GM23338 (cell line): ENCODE measurements at regions not wholly inside any gene's neighbourhood (a gene's known extent, or its start where the extent isn't known, plus 50 kb on each side); places are given as distances from the start of the nearest gene placed in this dataset.

Source experiments
- ATAC-seq: fragments of 200-7000 bp; cut with Tn5 transposase; 3 replicates; pipeline ENCODE4 v1.9.1; 2020
- DNase-seq: peaks from one replicate; pipeline ENCODE4 v3.0.0-alpha.2; 2015; ENCODE audit warnings: low spot score
- H2AFZ ChIP-seq: fragments of 200-600 bp; sonication (generic); 2 replicates; pipeline ENCODE4 v1.8.0; 2016; ENCODE audit warnings: antibody characterized with exemption, mild to moderate bottlenecking, moderate library complexity
- H3F3A ChIP-seq: fragments of 200-600 bp; sonication (generic); replicated peaks from 2 replicates; pipeline ENCODE4 v1.8.0; 2017; ENCODE audit warnings: antibody characterized with exemption, mixed run types, low read depth
- H3K27ac ChIP-seq: fragments of 200-600 bp; sonication (generic); 2 replicates; pipeline ENCODE4 v1.6.1; 2016; ENCODE audit warnings: low read depth
- H3K27me3 ChIP-seq: fragments of 200-600 bp; sonication (generic); 2 replicates; pipeline ENCODE4 v1.8.0; 2016; ENCODE audit warnings: mild to moderate bottlenecking, mixed run types, moderate library complexity; ENCODE audit not compliant: insufficient read depth
- H3K36me3 ChIP-seq: fragments of 200-600 bp; sonication (generic); 2 replicates; pipeline ENCODE4 v1.8.0; 2016; ENCODE audit warnings: mild to moderate bottlenecking; ENCODE audit not compliant: insufficient read depth
- H3K4me1 ChIP-seq: fragments of 200-600 bp; sonication (generic); 2 replicates; pipeline ENCODE4 v1.8.0; 2016; ENCODE audit warnings: mild to moderate bottlenecking, moderate library complexity; ENCODE audit not compliant: insufficient read depth
- H3K4me2 ChIP-seq: fragments of 200-600 bp; sonication (generic); 2 replicates; pipeline ENCODE4 v1.7.1; 2017; ENCODE audit warnings: mixed run types
- H3K4me3 ChIP-seq: fragments of 200-600 bp; sonication (generic); 2 replicates; pipeline ENCODE4 v1.6.1; 2016; ENCODE audit warnings: mixed run types
- H3K79me2 ChIP-seq: fragments of 200-600 bp; sonication (generic); replicated peaks from 2 replicates; pipeline ENCODE4 v1.8.0; 2017; ENCODE audit warnings: mild to moderate bottlenecking; ENCODE audit not compliant: insufficient read depth
- H3K9me2 ChIP-seq: fragments of 200-600 bp; sonication (generic); 2 replicates; pipeline ENCODE4 v1.8.0; 2017; ENCODE audit not compliant: insufficient read depth
- H4K20me1 ChIP-seq: fragments of 200-600 bp; sonication (generic); replicated peaks from 2 replicates; pipeline ENCODE4 v1.8.0; 2017; ENCODE audit warnings: mild to moderate bottlenecking; ENCODE audit not compliant: insufficient read depth
- H3K27ac Mint-ChIP-seq: 2 replicates; pipeline ENCODE4 v1.8.0; 2020; ENCODE audit warnings: inconsistent platforms, mild to moderate bottlenecking, moderate library complexity, mixed read lengths
- H3K27me3 Mint-ChIP-seq: 3 replicates; pipeline ENCODE4 v1.8.0; 2022; ENCODE audit warnings: low read depth, mild to moderate bottlenecking, moderate library complexity, mixed read lengths, inconsistent platforms; ENCODE audit not compliant: insufficient read depth, poor library complexity
- H3K36me3 Mint-ChIP-seq: 3 replicates; pipeline ENCODE4 v1.8.0; 2021; ENCODE audit warnings: low read depth, mild to moderate bottlenecking, inconsistent platforms, moderate library complexity, mixed read lengths
- H3K4me1 Mint-ChIP-seq: 3 replicates; pipeline ENCODE4 v1.8.0; 2020; ENCODE audit warnings: mild to moderate bottlenecking, inconsistent platforms, mixed read lengths
- H3K4me3 Mint-ChIP-seq: 3 replicates; pipeline ENCODE4 v1.8.0; 2021; ENCODE audit warnings: moderate library complexity, mild to moderate bottlenecking, inconsistent platforms, mixed read lengths
- H3K9me3 Mint-ChIP-seq: 3 replicates; pipeline ENCODE4 v1.8.0; 2020; ENCODE audit warnings: moderate library complexity, mild to moderate bottlenecking, inconsistent platforms, mixed read lengths
- CREB1 ChIP-seq: fragments of 250-450 bp; sonication (Bioruptor Pico); IDR thresholded peaks from 2 replicates; pipeline ENCODE4 v1.5.0; 2020; ENCODE audit warnings: low read depth, mild to moderate bottlenecking, moderate library complexity
- CTCF ChIP-seq, 2 experiments: fragments of 200-600 bp in 1 of 2; sonication (generic) in 1 of 2; conservative IDR thresholded peaks; 2 replicates each; pipeline versions ENCODE4 v1.5.1 to v1.6.1; 2016 to 2017; ENCODE audit warnings: antibody characterized with exemption in 2 of 2, low read depth in 2 of 2, mild to moderate bottlenecking in 2 of 2, moderate library complexity in 1 of 2
- ETS1 ChIP-seq: IDR thresholded peaks from 2 replicates; pipeline ENCODE4 v1.6.1; 2016; ENCODE audit warnings: antibody characterized with exemption
- EZH2 ChIP-seq: fragments of 200-600 bp; sonication (generic); IDR thresholded peaks from one replicate; pipeline ENCODE4 v1.8.0; 2017; ENCODE audit warnings: antibody characterized with exemption, mild to moderate bottlenecking, low read depth; ENCODE audit not compliant: unreplicated experiment
- EZH2phosphoT487 ChIP-seq: fragments of 200-600 bp; sonication (generic); IDR thresholded peaks from one replicate; pipeline ENCODE4 v1.8.1; 2018; ENCODE audit warnings: antibody characterized with exemption; ENCODE audit not compliant: unreplicated experiment
- JUNB ChIP-seq: IDR thresholded peaks from one replicate; pipeline ENCODE4 v1.6.1; 2016; ENCODE audit warnings: antibody characterized with exemption; ENCODE audit not compliant: unreplicated experiment
- NANOG ChIP-seq: IDR thresholded peaks from 2 replicates; pipeline ENCODE4 v1.6.1; 2016; ENCODE audit warnings: antibody characterized with exemption, borderline replicate concordance
- POLR2AphosphoS5 ChIP-seq: IDR thresholded peaks from 2 replicates; pipeline ENCODE4 v1.6.1; 2016; ENCODE audit warnings: antibody characterized with exemption, low read depth
- STAT1 ChIP-seq: IDR thresholded peaks from one replicate; pipeline ENCODE4 v1.6.1; 2016; ENCODE audit warnings: antibody characterized with exemption; ENCODE audit not compliant: unreplicated experiment
- ZNF114 ChIP-seq: fragments of 250-450 bp; sonication (Bioruptor Pico); IDR thresholded peaks from 2 replicates; pipeline ENCODE4 v1.5.0; 2020; ENCODE audit warnings: mild to moderate bottlenecking, moderate library complexity
- ZNF331 ChIP-seq: fragments of 250-450 bp; sonication (Bioruptor Pico); IDR thresholded peaks from 2 replicates; pipeline ENCODE4 v1.5.0; 2020; ENCODE audit warnings: low read depth, mild to moderate bottlenecking, moderate library complexity
- ZNF462 ChIP-seq: fragments of 250-450 bp; sonication (Bioruptor Pico); IDR thresholded peaks from 2 replicates; pipeline ENCODE4 v1.5.0; 2020; ENCODE audit warnings: mild to moderate bottlenecking, moderate library complexity
- TF ChIP-seq, protein P1 (sequence below): IDR thresholded peaks from one replicate; pipeline ENCODE4 v1.6.1; 2018; ENCODE audit warnings: antibody characterized with exemption; ENCODE audit not compliant: unreplicated experiment

DNA sequence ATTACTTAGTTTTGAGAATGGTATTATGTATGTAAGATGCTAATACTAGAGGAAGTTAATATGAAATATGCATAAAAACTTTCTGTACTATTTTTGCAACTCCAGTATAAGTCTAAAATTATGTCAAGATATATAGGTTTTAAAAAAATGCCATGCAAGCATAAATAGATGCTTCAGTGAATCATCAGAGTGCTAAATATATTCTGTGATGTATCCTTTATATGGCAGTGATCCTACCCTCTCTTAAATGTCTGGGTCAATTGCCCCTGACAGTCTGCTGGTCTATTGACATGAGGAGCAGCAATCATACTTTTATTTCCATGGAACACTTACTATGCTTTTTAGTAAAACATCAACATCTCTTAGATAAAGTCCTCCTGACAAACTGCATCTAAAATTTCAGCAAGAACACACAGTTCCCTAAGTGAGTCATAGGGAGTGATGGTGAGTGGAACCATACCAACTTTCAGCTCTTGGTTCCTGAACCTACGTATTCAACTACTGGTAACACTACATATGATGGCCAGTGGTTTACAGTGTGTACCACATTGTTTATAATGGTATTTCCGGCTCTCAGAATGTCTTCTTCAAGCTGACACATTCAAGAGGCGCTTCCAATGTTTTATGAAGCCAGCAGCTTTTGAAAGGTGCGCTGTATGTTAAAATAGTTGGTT, 928.7 kb upstream of the GJE1 start:
- 0 out of 2 replicates have a peak, but pooled peaks cover 4% of the 10 kb centered on the region for H3K36me3 ChIP-seq
- ATAC-seq = no peak
- no peak for TF ChIP-seq ZNF331 (CRISPR knock-in tag)
- TF ChIP-seq CTCF (conservative IDR thresholded peaks at IDR 0.05; ENCODE audit: low read depth in 2 of 2) = no peak
- no peak for TF ChIP-seq POLR2AphosphoS5
- TF ChIP-seq EZH2 = no peak
- TF ChIP-seq ZNF462 (CRISPR knock-in tag) = no peak
- TF ChIP-seq CREB1 (CRISPR knock-in tag) = no peak
- TF ChIP-seq NANOG = no peak
- TF ChIP-seq, protein P1, sequence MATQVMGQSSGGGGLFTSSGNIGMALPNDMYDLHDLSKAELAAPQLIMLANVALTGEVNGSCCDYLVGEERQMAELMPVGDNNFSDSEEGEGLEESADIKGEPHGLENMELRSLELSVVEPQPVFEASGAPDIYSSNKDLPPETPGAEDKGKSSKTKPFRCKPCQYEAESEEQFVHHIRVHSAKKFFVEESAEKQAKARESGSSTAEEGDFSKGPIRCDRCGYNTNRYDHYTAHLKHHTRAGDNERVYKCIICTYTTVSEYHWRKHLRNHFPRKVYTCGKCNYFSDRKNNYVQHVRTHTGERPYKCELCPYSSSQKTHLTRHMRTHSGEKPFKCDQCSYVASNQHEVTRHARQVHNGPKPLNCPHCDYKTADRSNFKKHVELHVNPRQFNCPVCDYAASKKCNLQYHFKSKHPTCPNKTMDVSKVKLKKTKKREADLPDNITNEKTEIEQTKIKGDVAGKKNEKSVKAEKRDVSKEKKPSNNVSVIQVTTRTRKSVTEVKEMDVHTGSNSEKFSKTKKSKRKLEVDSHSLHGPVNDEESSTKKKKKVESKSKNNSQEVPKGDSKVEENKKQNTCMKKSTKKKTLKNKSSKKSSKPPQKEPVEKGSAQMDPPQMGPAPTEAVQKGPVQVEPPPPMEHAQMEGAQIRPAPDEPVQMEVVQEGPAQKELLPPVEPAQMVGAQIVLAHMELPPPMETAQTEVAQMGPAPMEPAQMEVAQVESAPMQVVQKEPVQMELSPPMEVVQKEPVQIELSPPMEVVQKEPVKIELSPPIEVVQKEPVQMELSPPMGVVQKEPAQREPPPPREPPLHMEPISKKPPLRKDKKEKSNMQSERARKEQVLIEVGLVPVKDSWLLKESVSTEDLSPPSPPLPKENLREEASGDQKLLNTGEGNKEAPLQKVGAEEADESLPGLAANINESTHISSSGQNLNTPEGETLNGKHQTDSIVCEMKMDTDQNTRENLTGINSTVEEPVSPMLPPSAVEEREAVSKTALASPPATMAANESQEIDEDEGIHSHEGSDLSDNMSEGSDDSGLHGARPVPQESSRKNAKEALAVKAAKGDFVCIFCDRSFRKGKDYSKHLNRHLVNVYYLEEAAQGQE = no peak
- TF ChIP-seq ZNF114 (CRISPR knock-in tag) = no peak
- no peak for TF ChIP-seq JUNB
- TF ChIP-seq EZH2phosphoT487 = no peak
- no peak for TF ChIP-seq STAT1
- TF ChIP-seq ETS1 = no peak

More for the DNA sequence above, 928.7 kb upstream of the GJE1 start:
- Histone ChIP-seq H3K27ac (no peak overlapping the region), H3F3A (no peaks in the 10 kb centered on the region), H3K4me1 (no peaks in the 10 kb centered on the region), H4K20me1 (no peaks in the 10 kb centered on the region), H3K4me2 (no peak overlapping the region), H3K9me2 (peaks cover 11% of the 10 kb centered on the region), H3K79me2 (no peaks in the 10 kb centered on the region), H2AFZ (no peak overlapping the region), H3K4me3 (no peak overlapping the region), H3K27me3 (no peaks in the 10 kb centered on the region)
- Mint-ChIP-seq H3K4me3 (no peak overlapping the region), H3K4me1 (peaks cover 2% of the 10 kb centered on the region; the same call in 1 of the 3 replicates), H3K27me3 (no peaks in the 10 kb centered on the region), H3K9me3 (peaks cover 18% of the 10 kb centered on the region; the same call in 2 of the 3 replicates), H3K36me3 (peaks cover 11% of the 10 kb centered on the region; the same call in 2 of the 3 replicates), H3K27ac (no peak overlapping the region)
- no peak for DNase-seq
